ENCODE measurements at regions not wholly inside any gene's neighbourhood (a gene's known extent, or its start where the extent isn't known, plus 50 kb on each side); places are given as distances from the start of the nearest gene placed in this dataset.

- Histone ChIP-seq H2BK5ac (ENCODE audit: low read depth, low read length, poor library complexity) (no peak overlapping the region), H4K91ac (ENCODE audit: low read depth, low read length) (no peak overlapping the region), H2BK12ac (ENCODE audit: low read length) (no peak overlapping the region), H2BK120ac (ENCODE audit: insufficient read depth, low read length, poor library complexity) (no peak overlapping the region), H3K4me2 (ENCODE audit: low read length) (no peak overlapping the region), H3K4me1 (ENCODE audit: control insufficient read depth in 1 of 2, insufficient read depth in 2 of 2, low read length in 2 of 2) (no peaks in the 10 kb centered on the region), H3K18ac (ENCODE audit: low read length) (no peak overlapping the region), H3K79me2 (ENCODE audit: control insufficient read depth, insufficient read depth, low read length, poor library complexity) (no peaks in the 10 kb centered on the region), H4K8ac (ENCODE audit: low read depth, low read length) (no peak overlapping the region), H2AFZ (ENCODE audit: insufficient read depth, low read length, poor library complexity) (no peak overlapping the region), H2AK5ac (ENCODE audit: low read length) (no peak overlapping the region), H3K27ac (ENCODE audit: low read depth, low read length) (no peak overlapping the region), H3K27me3 (ENCODE audit: insufficient read depth, low read length) (no peaks in the 10 kb centered on the region), H3K36me3 (ENCODE audit: control insufficient read depth in 1 of 2, insufficient read depth in 2 of 2, low read length in 2 of 2) (no peaks in the 10 kb centered on the region), H3K23ac (ENCODE audit: low read length) (no peak overlapping the region), H3K9ac (ENCODE audit: low read length) (no peak overlapping the region), H3K9me3 (ENCODE audit: insufficient read depth, low read depth, low read length) (no peaks in the 10 kb centered on the region), H4K12ac (ENCODE audit: low read depth, low read length) (no peak overlapping the region), H3K14ac (ENCODE audit: low read length) (no peak overlapping the region), H3K79me1 (ENCODE audit: low read length) (no peaks in the 10 kb centered on the region), H3K4me3 (ENCODE audit: low read depth, low read length) (no peak overlapping the region), H3K4ac (ENCODE audit: low read depth, low read length) (no peak overlapping the region)
- no CpG with 5 or more reads among the region's 1 CpG for WGBS (ENCODE audit: extremely low coverage, insufficient coverage, insufficient read length)
- DNase-seq: no peak
Observed at GRCh38 chr5:101904736-101905135, 391.3 kb downstream of the SLCO4C1 start.

GRCh38 chr5:101897914-101898313 is 398.2 kb downstream of the SLCO4C1 start:
- no peak overlapping the region for H2AK5ac ChIP-seq (ENCODE audit: low read length)

GRCh38 chr5:101894985-101895384 is 401.1 kb downstream of the SLCO4C1 start:
- Histone ChIP-seq H3K27ac (ENCODE audit: low read depth, low read length) (no peak overlapping the region), H3K79me1 (ENCODE audit: low read length) (no peaks in the 10 kb centered on the region), H2AFZ (ENCODE audit: insufficient read depth, low read length, poor library complexity) (no peak overlapping the region), H2BK120ac (ENCODE audit: insufficient read depth, low read length, poor library complexity) (no peak overlapping the region), H3K79me2 (ENCODE audit: control insufficient read depth, insufficient read depth, low read length, poor library complexity) (no peaks in the 10 kb centered on the region), H3K23ac (ENCODE audit: low read length) (no peak overlapping the region), H4K8ac (ENCODE audit: low read depth, low read length) (no peak overlapping the region), H3K4me3 (ENCODE audit: low read depth, low read length) (no peak overlapping the region), H3K4me1 (ENCODE audit: control insufficient read depth in 1 of 2, insufficient read depth in 2 of 2, low read length in 2 of 2) (no peaks in the 10 kb centered on the region), H3K27me3 (ENCODE audit: insufficient read depth, low read length) (no peaks in the 10 kb centered on the region), H3K4me2 (ENCODE audit: low read length) (no peak overlapping the region), H2AK5ac (ENCODE audit: low read length) (no peak overlapping the region), H3K9me3 (ENCODE audit: insufficient read depth, low read depth, low read length) (no peaks in the 10 kb centered on the region), H4K91ac (ENCODE audit: low read depth, low read length) (no peak overlapping the region), H3K36me3 (ENCODE audit: control insufficient read depth in 1 of 2, insufficient read depth in 2 of 2, low read length in 2 of 2) (no peaks in the 10 kb centered on the region), H4K12ac (ENCODE audit: low read depth, low read length) (no peak overlapping the region), H2BK5ac (ENCODE audit: low read depth, low read length, poor library complexity) (no peak overlapping the region), H3K9ac (ENCODE audit: low read length) (no peak overlapping the region), H3K4ac (ENCODE audit: low read depth, low read length) (no peak overlapping the region), H3K14ac (ENCODE audit: low read length) (no peak overlapping the region), H2BK12ac (ENCODE audit: low read length) (no peak overlapping the region), H3K18ac (ENCODE audit: low read length) (no peak overlapping the region)
- WGBS (ENCODE audit: extremely low coverage, insufficient coverage, insufficient read length): no CpG with 5 or more reads among the region's 1 CpG
- no peak for DNase-seq

More at GRCh38 chr5:101897914-101898313, 398.2 kb downstream of the SLCO4C1 start:
- H3K14ac ChIP-seq (ENCODE audit: low read length): no peak overlapping the region
- no peak overlapping the region for H3K27ac ChIP-seq (ENCODE audit: low read depth, low read length)
- H3K4me2 ChIP-seq (ENCODE audit: low read length): no peak overlapping the region
- no peak overlapping the region for H2BK120ac ChIP-seq (ENCODE audit: insufficient read depth, low read length, poor library complexity)
- H4K12ac ChIP-seq (ENCODE audit: low read depth, low read length): no peak overlapping the region
- H3K27me3 ChIP-seq (ENCODE audit: insufficient read depth, low read length): no peaks in the 10 kb centered on the region
- H3K4me3 ChIP-seq (ENCODE audit: low read depth, low read length): no peak overlapping the region
- H4K91ac ChIP-seq (ENCODE audit: low read depth, low read length): no peak overlapping the region
- H3K4me1 ChIP-seq (ENCODE audit: control insufficient read depth in 1 of 2, insufficient read depth in 2 of 2, low read length in 2 of 2): no peaks in the 10 kb centered on the region
- no peak overlapping the region for H4K8ac ChIP-seq (ENCODE audit: low read depth, low read length)
- H3K18ac ChIP-seq (ENCODE audit: low read length): no peak overlapping the region
- no peaks in the 10 kb centered on the region for H3K79me1 ChIP-seq (ENCODE audit: low read length)
- H3K79me2 ChIP-seq (ENCODE audit: control insufficient read depth, insufficient read depth, low read length, poor library complexity): no peaks in the 10 kb centered on the region
- H3K9me3 ChIP-seq (ENCODE audit: insufficient read depth, low read depth, low read length): no peaks in the 10 kb centered on the region
- no peak overlapping the region for H2BK5ac ChIP-seq (ENCODE audit: low read depth, low read length, poor library complexity)
- WGBS (ENCODE audit: extremely low coverage, insufficient coverage, insufficient read length): 100% methylated on average over 1 of the region's 5 CpGs
- H2BK12ac ChIP-seq (ENCODE audit: low read length): no peak overlapping the region
- no peak overlapping the region for H2AFZ ChIP-seq (ENCODE audit: insufficient read depth, low read length, poor library complexity)
- no peaks in the 10 kb centered on the region for H3K36me3 ChIP-seq (ENCODE audit: control insufficient read depth in 1 of 2, insufficient read depth in 2 of 2, low read length in 2 of 2)
- H3K9ac ChIP-seq (ENCODE audit: low read length): no peak overlapping the region
- peak in 1 of 2 donors; percentile 3 for DNase-seq
- no peak overlapping the region for H3K23ac ChIP-seq (ENCODE audit: low read length)
- H3K4ac ChIP-seq (ENCODE audit: low read depth, low read length): no peak overlapping the region

GRCh38 chr5:101878190-101878589 is 417.9 kb downstream of the SLCO4C1 start:
- Histone ChIP-seq H3K27me3 (ENCODE audit: insufficient read depth, low read length) (no peaks in the 10 kb centered on the region), H2BK120ac (ENCODE audit: insufficient read depth, low read length, poor library complexity) (no peak overlapping the region), H3K79me1 (ENCODE audit: low read length) (no peaks in the 10 kb centered on the region), H2BK5ac (ENCODE audit: low read depth, low read length, poor library complexity) (no peak overlapping the region), H3K18ac (ENCODE audit: low read length) (no peak overlapping the region), H2BK12ac (ENCODE audit: low read length) (no peak overlapping the region), H4K8ac (ENCODE audit: low read depth, low read length) (no peak overlapping the region), H3K9ac (ENCODE audit: low read length) (no peak overlapping the region), H2AK5ac (ENCODE audit: low read length) (no peak overlapping the region), H3K4me2 (ENCODE audit: low read length) (no peak overlapping the region), H3K27ac (ENCODE audit: low read depth, low read length) (no peak overlapping the region), H3K23ac (ENCODE audit: low read length) (no peak overlapping the region), H3K79me2 (ENCODE audit: control insufficient read depth, insufficient read depth, low read length, poor library complexity) (no peaks in the 10 kb centered on the region), H3K4ac (ENCODE audit: low read depth, low read length) (no peak overlapping the region), H3K4me3 (ENCODE audit: low read depth, low read length) (no peak overlapping the region), H2AFZ (ENCODE audit: insufficient read depth, low read length, poor library complexity) (no peak overlapping the region), H4K12ac (ENCODE audit: low read depth, low read length) (no peak overlapping the region), H3K4me1 (ENCODE audit: control insufficient read depth in 1 of 2, insufficient read depth in 2 of 2, low read length in 2 of 2) (no peaks in the 10 kb centered on the region), H3K14ac (ENCODE audit: low read length) (no peak overlapping the region), H4K91ac (ENCODE audit: low read depth, low read length) (no peak overlapping the region), H3K36me3 (ENCODE audit: control insufficient read depth in 1 of 2, insufficient read depth in 2 of 2, low read length in 2 of 2) (no peaks in the 10 kb centered on the region), H3K9me3 (ENCODE audit: insufficient read depth, low read depth, low read length) (no peaks in the 10 kb centered on the region)
- no peak for DNase-seq
- 100% methylated on average over 1 of the region's 2 CpGs for WGBS (ENCODE audit: extremely low coverage, insufficient coverage, insufficient read length)

All from trophoblast cell (in vitro differentiated cells and primary cell).